ENCODE measurements at regions not wholly inside any gene's neighbourhood (a gene's known extent, or its start where the extent isn't known, plus 50 kb on each side); places are given as distances from the start of the nearest gene placed in this dataset.
"Not testable (repeated sequence)": the region's sequence is repeated elsewhere in the genome, so short reads cannot be mapped to it uniquely, and the experiment has no call there.

GRCh38 chr3:6657591-6657990, 203.3 kb upstream of the GRM7 start:
- Histone ChIP-seq H3K9me3 (ENCODE audit: control insufficient read depth in 2 of 2, low read length in 2 of 2) (peaks cover 2 to 10% of the 10 kb centered on the region in 2 donors), H3K27ac (ENCODE audit: low read depth in 2 of 2, low read length in 2 of 2) (no peak overlapping the region), H3K27me3 (ENCODE audit: control insufficient read depth in 2 of 2, insufficient read depth in 2 of 2, low read length in 2 of 2) (no peaks in the 10 kb centered on the region), H3K4me3 (ENCODE audit: low read length in 2 of 2) (no peak overlapping the region), H3K9ac (ENCODE audit: low read depth in 1 of 2, low read length in 2 of 2) (no peak overlapping the region), H3K36me3 (ENCODE audit: control insufficient read depth in 2 of 2, insufficient read depth in 2 of 2, low read length in 2 of 2) (no peaks in the 10 kb centered on the region), H3K4me1 (ENCODE audit: control insufficient read depth in 2 of 2, insufficient read depth in 2 of 2, low read length in 2 of 2) (peaks cover 0 to 2% of the 10 kb centered on the region in 2 donors)

- H3K27ac ChIP-seq (ENCODE audit: low read depth in 2 of 2, low read length in 2 of 2): no peak overlapping the region
- H3K9me3 ChIP-seq (ENCODE audit: control insufficient read depth in 2 of 2, low read length in 2 of 2): no peaks in the 10 kb centered on the region
- no peak overlapping the region for H3K4me3 ChIP-seq (ENCODE audit: low read length in 2 of 2)
- no peaks in the 10 kb centered on the region for H3K36me3 ChIP-seq (ENCODE audit: control insufficient read depth in 2 of 2, insufficient read depth in 2 of 2, low read length in 2 of 2)
- no peaks in the 10 kb centered on the region for H3K4me1 ChIP-seq (ENCODE audit: control insufficient read depth in 2 of 2, insufficient read depth in 2 of 2, low read length in 2 of 2)
- H3K27me3 ChIP-seq (ENCODE audit: control insufficient read depth in 2 of 2, insufficient read depth in 2 of 2, low read length in 2 of 2): no peaks in the 10 kb centered on the region
- H3K9ac ChIP-seq (ENCODE audit: low read depth in 1 of 2, low read length in 2 of 2): no peak overlapping the region
These were observed 193.6 kb upstream of the GRM7 start for GRCh38 chr3:6667354-6667753.

- H3K27me3 ChIP-seq (ENCODE audit: control insufficient read depth in 2 of 2, insufficient read depth in 2 of 2, low read length in 2 of 2): no peaks in the 10 kb centered on the region
- no peaks in the 10 kb centered on the region for H3K4me1 ChIP-seq (ENCODE audit: control insufficient read depth in 2 of 2, insufficient read depth in 2 of 2, low read length in 2 of 2)
- H3K9me3 ChIP-seq (ENCODE audit: control insufficient read depth in 2 of 2, low read length in 2 of 2): no peaks in the 10 kb centered on the region
- no peak overlapping the region for H3K4me3 ChIP-seq (ENCODE audit: low read length in 2 of 2)
- H3K9ac ChIP-seq (ENCODE audit: low read depth in 1 of 2, low read length in 2 of 2): no peak overlapping the region
- no peaks in the 10 kb centered on the region for H3K36me3 ChIP-seq (ENCODE audit: control insufficient read depth in 2 of 2, insufficient read depth in 2 of 2, low read length in 2 of 2)
- no peak overlapping the region for H3K27ac ChIP-seq (ENCODE audit: low read depth in 2 of 2, low read length in 2 of 2)
These were observed 189.6 kb upstream of the GRM7 start for GRCh38 chr3:6671363-6671762.

GRCh38 chr3:6679510-6679909, 181.4 kb upstream of the GRM7 start:
- H3K4me3 ChIP-seq (ENCODE audit: low read length in 2 of 2): no peak overlapping the region
- no peaks in the 10 kb centered on the region for H3K9me3 ChIP-seq (ENCODE audit: control insufficient read depth in 2 of 2, low read length in 2 of 2)
- H3K4me1 ChIP-seq (ENCODE audit: control insufficient read depth in 2 of 2, insufficient read depth in 2 of 2, low read length in 2 of 2): no peaks in the 10 kb centered on the region
- H3K27ac ChIP-seq (ENCODE audit: low read depth in 2 of 2, low read length in 2 of 2): no peak overlapping the region
- H3K9ac ChIP-seq (ENCODE audit: low read depth in 1 of 2, low read length in 2 of 2): no peak overlapping the region
- H3K36me3 ChIP-seq (ENCODE audit: control insufficient read depth in 2 of 2, insufficient read depth in 2 of 2, low read length in 2 of 2): no peaks in the 10 kb centered on the region
- no peaks in the 10 kb centered on the region for H3K27me3 ChIP-seq (ENCODE audit: control insufficient read depth in 2 of 2, insufficient read depth in 2 of 2, low read length in 2 of 2)

- no peaks in the 10 kb centered on the region for H3K4me1 ChIP-seq (ENCODE audit: control insufficient read depth in 2 of 2, insufficient read depth in 2 of 2, low read length in 2 of 2)
- H3K27me3 ChIP-seq (ENCODE audit: control insufficient read depth in 2 of 2, insufficient read depth in 2 of 2, low read length in 2 of 2): no peaks in the 10 kb centered on the region
- H3K36me3 ChIP-seq (ENCODE audit: control insufficient read depth in 2 of 2, insufficient read depth in 2 of 2, low read length in 2 of 2): no peaks in the 10 kb centered on the region
- no peak overlapping the region for H3K9ac ChIP-seq (ENCODE audit: low read depth in 1 of 2, low read length in 2 of 2)
- H3K4me3 ChIP-seq (ENCODE audit: low read length in 2 of 2): no peak overlapping the region
- H3K27ac ChIP-seq (ENCODE audit: low read depth in 2 of 2, low read length in 2 of 2): no peak overlapping the region
- no peaks in the 10 kb centered on the region for H3K9me3 ChIP-seq (ENCODE audit: control insufficient read depth in 2 of 2, low read length in 2 of 2)
These were observed 180.7 kb upstream of the GRM7 start for GRCh38 chr3:6680119-6680806.

GRCh38 chr3:6697285-6697684, 163.6 kb upstream of the GRM7 start:
- peaks cover 0 to 3% of the 10 kb centered on the region in 2 donors for H3K4me1 ChIP-seq (ENCODE audit: control insufficient read depth in 2 of 2, insufficient read depth in 2 of 2, low read length in 2 of 2)
- no peaks in the 10 kb centered on the region for H3K36me3 ChIP-seq (ENCODE audit: control insufficient read depth in 2 of 2, insufficient read depth in 2 of 2, low read length in 2 of 2)
- H3K4me3 ChIP-seq (ENCODE audit: low read length in 2 of 2): no peak overlapping the region
- H3K9ac ChIP-seq (ENCODE audit: low read depth in 1 of 2, low read length in 2 of 2): no peak overlapping the region
- H3K27ac ChIP-seq (ENCODE audit: low read depth in 2 of 2, low read length in 2 of 2): no peak overlapping the region
- no peaks in the 10 kb centered on the region for H3K27me3 ChIP-seq (ENCODE audit: control insufficient read depth in 2 of 2, insufficient read depth in 2 of 2, low read length in 2 of 2)
- H3K9me3 ChIP-seq (ENCODE audit: control insufficient read depth in 2 of 2, low read length in 2 of 2): no peaks in the 10 kb centered on the region

- H3K27ac ChIP-seq (ENCODE audit: low read depth in 2 of 2, low read length in 2 of 2): no peak overlapping the region
- H3K4me3 ChIP-seq (ENCODE audit: low read length in 2 of 2): no peak overlapping the region
- no peaks in the 10 kb centered on the region for H3K9me3 ChIP-seq (ENCODE audit: control insufficient read depth in 2 of 2, low read length in 2 of 2)
- H3K36me3 ChIP-seq (ENCODE audit: control insufficient read depth in 2 of 2, insufficient read depth in 2 of 2, low read length in 2 of 2): no peaks in the 10 kb centered on the region
- H3K4me1 ChIP-seq (ENCODE audit: control insufficient read depth in 2 of 2, insufficient read depth in 2 of 2, low read length in 2 of 2): peaks cover 0 to 3% of the 10 kb centered on the region in 2 donors
- no peaks in the 10 kb centered on the region for H3K27me3 ChIP-seq (ENCODE audit: control insufficient read depth in 2 of 2, insufficient read depth in 2 of 2, low read length in 2 of 2)
- H3K9ac ChIP-seq (ENCODE audit: low read depth in 1 of 2, low read length in 2 of 2): no peak overlapping the region
These were observed 163.2 kb upstream of the GRM7 start for GRCh38 chr3:6697722-6698121.

- not testable (repeated sequence) for H3K9ac ChIP-seq (ENCODE audit: low read depth in 1 of 2, low read length in 2 of 2); H3K9me3 ChIP-seq (ENCODE audit: control insufficient read depth in 2 of 2, low read length in 2 of 2); H3K27ac ChIP-seq (ENCODE audit: low read depth in 2 of 2, low read length in 2 of 2); H3K27me3 ChIP-seq (ENCODE audit: control insufficient read depth in 2 of 2, insufficient read depth in 2 of 2, low read length in 2 of 2); H3K4me1 ChIP-seq (ENCODE audit: control insufficient read depth in 2 of 2, insufficient read depth in 2 of 2, low read length in 2 of 2); H3K4me3 ChIP-seq (ENCODE audit: low read length in 2 of 2); H3K36me3 ChIP-seq (ENCODE audit: control insufficient read depth in 2 of 2, insufficient read depth in 2 of 2, low read length in 2 of 2)
These were observed 156.1 kb upstream of the GRM7 start for GRCh38 chr3:6704817-6705216.

- H3K36me3 ChIP-seq (ENCODE audit: control insufficient read depth in 2 of 2, insufficient read depth in 2 of 2, low read length in 2 of 2): no peaks in the 10 kb centered on the region
- H3K4me3 ChIP-seq (ENCODE audit: low read length in 2 of 2): no peak overlapping the region
These were observed 154.1 kb upstream of the GRM7 start for GRCh38 chr3:6706777-6707176.

GRCh38 chr3:6709178-6709577, 151.7 kb upstream of the GRM7 start:
- H3K4me1 ChIP-seq (ENCODE audit: control insufficient read depth in 2 of 2, insufficient read depth in 2 of 2, low read length in 2 of 2): no peaks in the 10 kb centered on the region
- no peak overlapping the region for H3K9ac ChIP-seq (ENCODE audit: low read depth in 1 of 2, low read length in 2 of 2)

More at GRCh38 chr3:6706777-6707176, 154.1 kb upstream of the GRM7 start:
- no peaks in the 10 kb centered on the region for H3K4me1 ChIP-seq (ENCODE audit: control insufficient read depth in 2 of 2, insufficient read depth in 2 of 2, low read length in 2 of 2)
- no peaks in the 10 kb centered on the region for H3K27me3 ChIP-seq (ENCODE audit: control insufficient read depth in 2 of 2, insufficient read depth in 2 of 2, low read length in 2 of 2)
- H3K9me3 ChIP-seq (ENCODE audit: control insufficient read depth in 2 of 2, low read length in 2 of 2): no peaks in the 10 kb centered on the region
- no peak overlapping the region for H3K27ac ChIP-seq (ENCODE audit: low read depth in 2 of 2, low read length in 2 of 2)
- H3K9ac ChIP-seq (ENCODE audit: low read depth in 1 of 2, low read length in 2 of 2): no peak overlapping the region

GRCh38 chr3:6714962-6715361, 146.0 kb upstream of the GRM7 start:
- Histone ChIP-seq H3K9me3 (ENCODE audit: control insufficient read depth in 2 of 2, low read length in 2 of 2) (no peaks in the 10 kb centered on the region), H3K27me3 (ENCODE audit: control insufficient read depth in 2 of 2, insufficient read depth in 2 of 2, low read length in 2 of 2) (no peaks in the 10 kb centered on the region), H3K4me1 (ENCODE audit: control insufficient read depth in 2 of 2, insufficient read depth in 2 of 2, low read length in 2 of 2) (no peaks in the 10 kb centered on the region), H3K9ac (ENCODE audit: low read depth in 1 of 2, low read length in 2 of 2) (no peak overlapping the region), H3K36me3 (ENCODE audit: control insufficient read depth in 2 of 2, insufficient read depth in 2 of 2, low read length in 2 of 2) (no peaks in the 10 kb centered on the region), H3K27ac (ENCODE audit: low read depth in 2 of 2, low read length in 2 of 2) (no peak overlapping the region), H3K4me3 (ENCODE audit: low read length in 2 of 2) (no peak overlapping the region)

More at GRCh38 chr3:6709178-6709577, 151.7 kb upstream of the GRM7 start:
- no peaks in the 10 kb centered on the region for H3K9me3 ChIP-seq (ENCODE audit: control insufficient read depth in 2 of 2, low read length in 2 of 2)
- no peak overlapping the region for H3K4me3 ChIP-seq (ENCODE audit: low read length in 2 of 2)
- no peak overlapping the region for H3K27ac ChIP-seq (ENCODE audit: low read depth in 2 of 2, low read length in 2 of 2)
- H3K27me3 ChIP-seq (ENCODE audit: control insufficient read depth in 2 of 2, insufficient read depth in 2 of 2, low read length in 2 of 2): no peaks in the 10 kb centered on the region
- H3K36me3 ChIP-seq (ENCODE audit: control insufficient read depth in 2 of 2, insufficient read depth in 2 of 2, low read length in 2 of 2): no peaks in the 10 kb centered on the region

Data from mucosa of rectum (tissue), 2 donors.